H7 (cell line): ENCODE measurements at regions not wholly inside any gene's neighbourhood (a gene's known extent, or its start where the extent isn't known, plus 50 kb on each side); places are given as distances from the start of the nearest gene placed in this dataset.

ENCODE experiments used
- DNase-seq: peaks from one replicate; pipeline ENCODE4 v3.0.0; 2012
- H3K27me3 ChIP-seq: 2 replicates; pipeline ENCODE4 v1.6.0; 2011; ENCODE audit warnings: mild to moderate bottlenecking, low read length; ENCODE audit not compliant: control insufficient read depth, insufficient read depth
- H3K36me3 ChIP-seq: replicated peaks from 2 replicates; pipeline ENCODE4 v1.5.1; 2011; ENCODE audit warnings: low read length; ENCODE audit not compliant: control insufficient read depth, insufficient read depth
- H3K4me3 ChIP-seq: 2 replicates; pipeline ENCODE4 v1.5.1; 2011; ENCODE audit warnings: low read depth, mild to moderate bottlenecking, control low read depth, low read length, moderate library complexity; ENCODE audit not compliant: insufficient read depth

DNA sequence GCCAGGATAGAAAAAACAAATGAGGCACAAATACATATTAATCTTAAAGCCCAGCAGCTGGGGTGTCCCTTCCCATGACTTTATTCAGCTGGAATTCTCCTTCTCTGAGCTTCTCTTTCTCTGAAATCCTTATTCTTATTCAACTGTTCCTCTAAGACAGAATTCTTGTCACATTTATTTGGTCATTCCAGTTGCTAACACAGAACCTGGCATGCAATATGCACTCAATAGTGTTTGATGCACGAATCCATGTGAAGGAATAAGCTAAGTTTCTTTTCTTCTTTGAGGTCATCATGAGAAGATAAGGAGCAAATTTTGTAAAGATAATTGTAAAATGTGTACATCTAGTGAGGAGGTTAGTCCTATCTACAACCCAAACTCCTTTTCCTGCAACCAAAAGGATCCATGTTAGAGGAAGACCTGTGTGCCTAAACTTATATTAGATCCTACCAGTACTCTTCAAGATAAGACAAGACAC lies 154.2 kb upstream of the KCNMB2 start:
- H3K36me3 ChIP-seq = no peaks in the 10 kb centered on the region
- no peak overlapping the region for H3K4me3 ChIP-seq
- DNase-seq = no peak
- H3K27me3 ChIP-seq = no peaks in the 10 kb centered on the region

DNA sequence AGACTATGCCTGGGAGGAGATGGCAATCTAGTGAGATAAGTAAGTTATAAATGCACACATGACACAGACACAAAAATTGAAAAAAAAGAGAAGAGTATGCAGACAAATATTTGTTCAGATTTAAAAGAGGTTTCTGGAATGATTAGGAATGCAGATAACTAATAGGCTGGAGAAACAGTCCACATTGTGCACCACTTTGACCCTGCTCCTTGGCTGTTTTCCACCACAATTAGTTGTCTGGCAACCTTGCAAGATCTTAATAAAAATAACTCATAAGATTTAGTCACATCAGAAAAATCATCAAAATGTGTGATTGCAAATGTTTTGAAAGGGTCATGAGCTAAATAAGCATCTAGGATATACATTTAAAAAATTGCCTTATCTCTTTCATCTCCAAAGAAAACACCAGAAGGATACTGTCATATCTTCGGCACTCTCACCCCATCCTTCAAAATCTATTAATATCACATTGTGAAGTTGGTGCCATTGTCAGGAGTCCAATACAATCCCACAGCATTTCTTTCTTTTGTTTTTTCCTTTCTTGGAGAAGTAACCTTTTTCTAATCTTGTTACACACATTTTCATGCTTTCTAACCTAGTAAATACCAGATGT lies 153.7 kb upstream of the KCNMB2 start:
- no peaks in the 10 kb centered on the region for H3K27me3 ChIP-seq
- no peak overlapping the region for H3K4me3 ChIP-seq
- no peak for DNase-seq
- no peaks in the 10 kb centered on the region for H3K36me3 ChIP-seq

DNA sequence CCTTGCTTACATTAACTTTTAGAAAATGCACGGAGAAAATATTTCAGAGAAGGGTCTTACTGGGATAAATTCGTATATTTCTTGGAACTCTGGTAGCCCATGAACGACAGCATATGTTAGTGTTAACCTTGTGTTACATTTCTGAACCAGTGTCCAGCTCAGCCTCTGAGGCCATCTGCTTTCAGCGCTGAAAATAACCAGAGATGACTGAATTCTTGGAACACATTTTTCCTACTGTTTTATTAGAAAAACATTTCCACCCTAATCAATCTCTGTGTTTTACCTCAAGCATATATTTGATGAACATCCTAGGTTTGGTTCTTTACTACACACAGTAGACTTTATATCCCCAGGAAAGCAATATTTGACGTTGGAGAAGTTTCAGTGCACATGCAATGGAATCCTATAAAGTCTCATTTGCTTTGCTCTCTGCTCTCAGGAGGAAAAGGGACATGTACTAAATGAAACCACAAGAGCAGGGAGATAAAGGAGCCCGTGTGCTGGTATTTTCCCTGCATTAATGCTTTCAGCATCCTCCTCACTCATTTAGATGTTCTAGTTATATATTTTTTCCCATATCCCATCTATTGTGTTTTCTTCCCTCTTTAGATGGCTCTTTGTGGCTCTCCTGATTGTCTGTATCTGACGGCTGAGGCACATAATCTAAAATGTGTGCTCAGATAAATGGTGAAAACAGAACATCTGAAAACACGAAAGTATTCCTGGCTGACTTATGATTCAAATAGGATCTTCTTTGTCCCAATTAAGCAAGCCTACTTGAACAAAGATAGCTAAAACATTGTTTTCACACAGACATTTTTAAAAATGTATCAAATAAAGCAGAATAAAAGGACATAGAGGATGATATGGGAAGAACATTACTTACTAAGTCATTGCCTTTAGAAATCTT lies 151.7 kb upstream of the KCNMB2 start:
- no peaks in the 10 kb centered on the region for H3K36me3 ChIP-seq
- DNase-seq = no peak
- no peaks in the 10 kb centered on the region for H3K27me3 ChIP-seq
- H3K4me3 ChIP-seq = no peak overlapping the region

DNA sequence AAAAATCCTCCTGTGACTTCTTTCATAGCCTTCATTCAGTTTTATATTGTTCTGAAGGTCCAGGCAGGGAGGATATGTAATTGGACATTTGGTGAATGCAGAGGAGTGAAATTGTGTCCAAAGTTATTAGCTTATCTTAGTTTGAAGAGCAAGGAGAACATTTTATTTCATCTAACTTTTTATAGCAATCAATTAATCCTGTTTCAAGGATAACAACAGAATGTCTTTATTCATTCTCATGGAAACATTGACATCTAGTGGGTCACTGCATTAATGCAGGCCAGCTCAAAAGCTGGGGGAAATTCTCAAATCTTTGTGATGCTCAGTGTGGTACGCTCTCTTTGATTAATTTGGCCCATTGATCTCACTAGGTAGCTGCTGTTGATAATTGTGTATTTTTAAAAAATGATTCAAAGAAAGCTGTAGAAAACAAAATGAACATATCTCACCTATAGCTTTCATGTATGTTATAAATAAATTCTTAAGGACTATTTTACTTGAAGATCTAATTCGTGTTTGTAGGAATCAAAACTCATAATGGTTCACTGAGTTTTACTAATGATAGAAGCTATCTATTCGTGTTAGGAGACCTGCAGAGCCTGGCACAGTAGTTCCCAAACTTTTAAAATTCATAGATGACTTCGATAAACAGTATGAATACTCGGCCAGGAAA lies 150.8 kb upstream of the KCNMB2 start:
- no peak overlapping the region for H3K4me3 ChIP-seq
- no peaks in the 10 kb centered on the region for H3K27me3 ChIP-seq
- no peaks in the 10 kb centered on the region for H3K36me3 ChIP-seq
- peak; percentile 50 for DNase-seq

DNA sequence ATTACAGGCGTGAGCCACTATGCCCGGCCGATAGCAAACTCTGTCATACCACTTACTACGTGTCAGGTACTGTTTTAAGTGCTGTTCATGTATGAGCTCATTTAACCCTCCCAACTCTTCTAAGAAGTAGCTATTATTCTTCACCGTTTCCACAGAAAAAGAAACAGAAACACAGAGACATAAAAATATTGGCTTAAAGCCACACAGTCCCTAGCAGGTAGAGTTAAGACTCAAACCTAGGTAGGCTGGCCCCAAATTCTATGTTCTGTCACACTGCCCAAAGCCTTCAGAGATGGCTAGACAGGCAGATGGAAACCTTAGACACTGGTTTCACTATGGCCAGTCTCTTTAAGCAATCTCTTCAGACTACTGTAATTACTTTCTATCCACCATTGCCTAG lies 149.8 kb upstream of the KCNMB2 start:
- no peaks in the 10 kb centered on the region for H3K27me3 ChIP-seq
- DNase-seq = no peak
- no peaks in the 10 kb centered on the region for H3K36me3 ChIP-seq
- no peak overlapping the region for H3K4me3 ChIP-seq

DNA sequence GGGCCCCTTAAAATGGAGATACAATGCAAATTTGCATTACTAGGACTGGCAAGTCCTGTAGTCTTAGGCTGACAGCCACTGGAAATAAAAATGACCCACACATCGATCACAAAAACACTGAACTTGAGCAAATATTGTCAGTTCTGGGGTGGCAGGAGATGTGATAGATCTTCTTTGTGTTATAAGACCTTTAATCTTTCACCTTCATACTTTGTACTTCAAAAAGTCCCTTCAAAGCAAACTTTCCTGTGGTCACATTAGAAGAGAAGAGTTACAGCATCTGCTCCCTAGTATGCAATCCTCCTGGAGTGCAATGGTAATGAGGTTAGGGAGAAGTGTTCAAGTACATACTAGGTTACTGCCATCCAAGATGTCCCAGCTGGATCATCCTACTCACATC lies 149.4 kb upstream of the KCNMB2 start:
- no peaks in the 10 kb centered on the region for H3K36me3 ChIP-seq
- DNase-seq = no peak
- no peaks in the 10 kb centered on the region for H3K27me3 ChIP-seq
- no peak overlapping the region for H3K4me3 ChIP-seq

DNA sequence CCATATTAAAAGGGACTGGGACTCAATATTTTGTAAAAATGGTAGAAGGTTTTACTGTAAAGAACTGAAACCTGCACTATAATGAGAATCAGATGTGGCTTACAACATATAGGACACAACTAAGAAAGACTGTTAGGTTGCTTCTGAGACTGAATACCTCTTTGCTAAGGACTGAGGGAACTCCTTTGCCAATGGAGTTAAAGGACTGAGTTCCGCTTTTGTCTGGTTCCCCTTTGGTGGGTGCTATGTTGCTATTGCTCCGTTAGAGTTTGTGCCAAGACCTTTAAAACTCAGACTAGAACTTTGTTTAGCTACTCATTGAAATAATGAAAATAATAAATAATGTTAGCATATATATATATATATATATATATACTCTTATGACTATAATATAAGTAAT lies 147.8 kb upstream of the KCNMB2 start:
- DNase-seq = no peak
- no peak overlapping the region for H3K4me3 ChIP-seq
- H3K27me3 ChIP-seq = no peaks in the 10 kb centered on the region
- no peaks in the 10 kb centered on the region for H3K36me3 ChIP-seq

DNA sequence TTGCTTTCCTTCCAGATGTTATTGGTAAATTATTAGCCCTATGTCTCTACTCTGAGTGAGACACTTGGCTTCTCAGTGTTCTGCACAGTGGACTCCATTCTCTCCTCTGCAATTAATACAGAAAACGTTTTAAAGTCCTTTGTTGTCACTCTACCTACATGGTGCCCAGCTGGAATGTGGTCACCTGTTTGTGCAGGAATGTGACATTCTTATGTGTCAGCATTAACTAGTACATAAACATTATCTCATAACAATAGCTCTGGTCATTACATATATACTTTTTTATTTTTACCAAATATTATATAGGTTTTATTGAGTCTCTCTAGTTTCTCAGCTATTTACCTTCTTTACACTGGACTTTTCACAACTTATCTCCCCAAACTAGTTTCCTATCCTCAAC lies 147.0 kb upstream of the KCNMB2 start:
- no peak overlapping the region for H3K4me3 ChIP-seq
- no peak for DNase-seq

DNA sequence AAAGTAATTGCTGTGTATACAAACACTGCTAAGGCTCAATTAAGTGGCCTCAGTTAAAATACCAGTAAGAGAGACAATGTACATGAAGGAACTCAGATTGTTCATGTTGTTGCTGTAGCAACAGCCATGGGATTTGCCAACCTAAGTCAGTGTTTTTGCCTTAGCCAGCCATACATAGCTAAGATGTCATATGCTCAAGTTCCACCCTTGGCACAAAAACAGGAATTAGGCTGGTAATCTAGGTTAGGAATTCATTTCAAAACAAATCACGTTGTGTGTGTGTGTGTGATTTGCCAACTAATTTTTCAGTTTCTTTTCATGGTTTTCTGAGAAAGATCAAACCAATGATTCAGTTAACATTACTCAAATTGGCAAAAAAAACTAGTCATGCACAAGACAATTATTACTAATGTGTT lies 143.7 kb upstream of the KCNMB2 start:
- H3K27me3 ChIP-seq = no peaks in the 10 kb centered on the region
- DNase-seq = no peak
- no peak overlapping the region for H3K4me3 ChIP-seq
- no peaks in the 10 kb centered on the region for H3K36me3 ChIP-seq

More for the DNA sequence above, 147.0 kb upstream of the KCNMB2 start:
- no peaks in the 10 kb centered on the region for H3K27me3 ChIP-seq
- no peaks in the 10 kb centered on the region for H3K36me3 ChIP-seq

DNA sequence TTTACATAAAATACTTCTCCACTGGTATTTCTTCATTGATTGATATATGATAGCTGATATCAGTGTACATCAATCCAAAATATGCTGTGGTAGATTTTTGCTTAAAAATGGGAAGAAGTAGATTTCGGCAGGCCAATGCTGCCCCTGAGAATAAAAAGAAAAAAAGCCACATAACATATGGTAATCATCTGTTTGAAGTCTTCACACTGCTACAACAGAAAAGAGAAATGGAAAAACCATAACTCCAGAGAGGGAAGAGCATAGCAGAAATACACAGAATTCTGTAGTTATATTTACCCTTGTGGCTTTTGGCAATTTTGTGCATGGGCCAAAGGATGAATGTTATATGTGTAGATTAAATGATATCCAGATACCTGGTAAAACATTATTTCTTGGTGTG lies 143.1 kb upstream of the KCNMB2 start:
- H3K4me3 ChIP-seq = no peak overlapping the region
- no peaks in the 10 kb centered on the region for H3K27me3 ChIP-seq
- H3K36me3 ChIP-seq = no peaks in the 10 kb centered on the region
- DNase-seq = no peak

DNA sequence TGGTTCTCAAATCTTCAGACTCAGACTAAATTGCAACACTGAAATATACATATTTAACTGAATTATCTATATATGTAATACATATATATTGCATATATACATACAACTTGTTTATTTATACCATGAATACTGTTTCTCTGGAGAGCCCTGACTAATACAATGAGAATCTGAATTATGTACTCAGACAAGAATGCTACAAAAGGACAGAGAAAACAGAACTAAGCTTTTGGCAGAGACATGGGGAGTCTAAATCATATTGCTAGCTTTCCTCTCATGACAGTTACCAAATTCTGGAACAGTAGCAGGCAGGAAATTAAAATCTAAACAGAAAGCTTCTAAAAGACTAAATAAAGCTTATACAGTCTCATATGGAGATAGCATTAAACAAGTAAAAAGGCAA lies 142.4 kb upstream of the KCNMB2 start:
- no peak for DNase-seq
- no peaks in the 10 kb centered on the region for H3K36me3 ChIP-seq
- no peaks in the 10 kb centered on the region for H3K27me3 ChIP-seq
- no peak overlapping the region for H3K4me3 ChIP-seq

DNA sequence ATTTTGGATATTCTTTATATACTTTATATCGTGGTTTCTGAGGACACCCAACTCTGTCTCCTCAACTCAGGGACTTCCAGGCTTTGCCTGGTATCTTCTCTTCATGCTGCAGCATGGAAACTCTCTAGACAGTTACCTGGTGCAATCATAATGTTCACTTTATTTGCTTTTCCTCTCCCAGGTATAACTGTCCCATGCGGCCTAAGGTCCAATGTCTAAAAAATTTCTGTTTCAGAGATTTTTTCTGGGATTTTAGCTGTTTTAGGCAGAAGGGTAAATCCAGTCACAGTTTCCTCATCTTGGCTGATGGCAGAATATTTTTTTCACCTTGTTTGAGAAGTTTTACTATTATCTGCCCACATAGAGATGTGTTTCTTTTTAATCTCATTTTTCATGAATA lies 139.9 kb upstream of the KCNMB2 start:
- H3K36me3 ChIP-seq = no peaks in the 10 kb centered on the region
- no peak for DNase-seq
- no peaks in the 10 kb centered on the region for H3K27me3 ChIP-seq
- no peak overlapping the region for H3K4me3 ChIP-seq

DNA sequence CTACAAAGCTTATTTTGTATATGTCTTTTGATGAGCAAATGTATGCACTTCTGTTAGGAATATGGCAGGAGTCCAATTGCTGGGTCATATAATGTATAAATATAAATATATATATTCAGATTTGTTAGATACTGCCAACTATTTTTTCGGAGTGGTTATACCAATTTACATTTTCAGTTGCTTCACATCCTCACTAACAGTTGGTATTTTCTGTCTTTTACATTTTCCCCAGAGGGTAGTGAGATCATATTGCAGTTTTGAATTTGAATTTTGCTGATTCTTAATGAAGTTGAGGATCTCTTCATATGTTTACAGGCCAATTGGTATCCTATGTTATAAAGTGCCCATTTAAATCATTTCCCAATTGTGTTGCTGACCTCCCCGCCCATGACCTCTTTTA lies 139.0 kb upstream of the KCNMB2 start:
- DNase-seq = no peak
- no peaks in the 10 kb centered on the region for H3K27me3 ChIP-seq
- no peaks in the 10 kb centered on the region for H3K36me3 ChIP-seq
- no peak overlapping the region for H3K4me3 ChIP-seq

DNA sequence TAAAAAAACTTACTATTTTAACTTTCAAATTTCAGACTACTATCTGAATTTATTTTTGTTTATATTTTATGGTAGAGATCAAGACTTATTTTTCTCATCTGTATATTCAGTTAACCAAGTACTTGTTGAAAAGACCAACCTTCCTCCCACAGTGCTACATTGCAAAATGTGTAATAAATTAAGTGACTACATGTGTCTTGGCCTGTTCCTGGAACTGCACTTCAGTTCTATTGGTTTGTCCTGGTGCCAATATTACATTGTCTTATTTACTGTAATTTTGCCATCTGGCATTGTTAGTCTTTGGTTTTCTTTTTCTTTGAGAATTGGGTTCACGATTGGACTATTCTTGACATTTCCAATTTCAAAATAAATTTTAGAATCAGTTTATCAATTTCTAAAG lies 138.4 kb upstream of the KCNMB2 start:
- no peak for DNase-seq
- Histone ChIP-seq H3K36me3 (no peaks in the 10 kb centered on the region), H3K27me3 (no peaks in the 10 kb centered on the region), H3K4me3 (no peak overlapping the region)

DNA sequence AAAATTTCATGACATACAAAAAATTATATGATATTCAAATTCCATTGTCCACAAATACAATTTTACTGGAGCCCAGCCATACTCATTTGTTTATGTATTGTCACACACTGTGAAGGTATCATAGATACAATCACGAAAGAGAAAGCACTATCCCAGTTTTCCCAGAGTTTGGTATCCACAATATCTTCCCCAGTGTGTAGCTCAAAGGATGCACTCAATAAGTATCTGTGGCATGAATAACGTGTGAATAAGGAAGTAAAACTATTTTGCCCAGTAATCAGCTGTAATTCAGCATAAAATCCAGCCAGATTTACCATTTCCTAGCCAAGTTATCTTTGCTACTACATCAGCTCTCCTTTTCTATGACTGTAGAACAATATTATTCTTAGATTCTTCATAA lies 131.3 kb upstream of the KCNMB2 start:
- Histone ChIP-seq H3K36me3 (no peaks in the 10 kb centered on the region), H3K27me3 (no peaks in the 10 kb centered on the region), H3K4me3 (no peak overlapping the region)
- no peak for DNase-seq
